ENCODE measurements at regions not wholly inside any gene's neighbourhood (a gene's known extent, or its start where the extent isn't known, plus 50 kb on each side); places are given as distances from the start of the nearest gene placed in this dataset.

DNA sequence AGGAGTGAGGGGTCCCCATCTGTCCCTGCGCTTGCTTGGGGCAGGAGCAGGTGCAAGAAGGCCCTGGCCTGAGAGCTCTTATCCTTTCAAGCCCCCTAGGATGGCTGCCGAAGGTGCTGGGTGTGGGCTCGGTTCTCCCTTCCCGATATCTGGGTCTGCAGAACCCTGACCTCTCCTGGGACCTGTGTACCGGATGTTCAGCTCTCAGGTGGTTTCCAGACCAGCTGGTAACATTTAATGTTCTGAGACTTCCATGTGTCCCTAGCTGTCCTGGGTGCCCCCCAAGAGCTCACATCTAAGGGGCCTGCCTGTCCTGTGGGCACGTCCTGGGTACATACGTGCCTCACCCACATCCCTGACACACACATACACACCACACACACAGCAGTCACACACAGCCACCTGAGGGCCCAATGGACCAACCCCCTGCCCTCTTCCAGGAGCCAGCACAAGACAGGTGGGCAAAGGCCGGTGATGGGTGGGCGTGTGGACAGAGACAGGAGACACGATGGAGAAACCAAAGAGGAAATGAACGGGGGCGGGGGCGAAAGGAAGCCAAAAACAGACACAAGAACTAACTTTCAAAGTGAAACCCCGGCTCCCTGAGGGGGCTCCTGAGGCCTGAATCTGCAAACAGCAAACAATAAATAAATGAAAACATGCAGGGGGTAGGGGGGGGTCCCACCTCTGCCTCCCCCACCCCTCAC lies 124.3 kb downstream of the PTPRS start:
- no peak for DNase-seq

DNA sequence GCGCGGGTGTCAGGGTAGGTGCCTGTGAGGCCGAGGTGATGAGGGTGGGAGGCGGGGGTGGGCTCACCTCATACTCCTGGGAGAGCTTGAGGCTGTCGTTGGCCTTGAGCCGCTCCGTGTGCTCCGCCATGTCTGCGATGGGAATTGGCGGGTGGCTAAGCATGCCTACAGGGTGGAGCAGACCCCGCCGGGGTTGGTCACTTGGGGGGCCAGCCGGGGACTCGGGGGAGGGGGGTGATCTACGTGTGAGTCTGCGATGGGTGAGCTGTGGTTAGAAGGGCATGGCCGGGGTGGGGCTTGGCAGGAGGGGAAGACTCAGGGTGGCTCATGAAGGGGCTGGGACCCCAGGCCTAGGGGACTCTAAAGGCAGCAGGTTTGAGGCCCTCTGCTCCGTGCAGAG lies 125.2 kb downstream of the PTPRS start:
- no peak for DNase-seq

DNA sequence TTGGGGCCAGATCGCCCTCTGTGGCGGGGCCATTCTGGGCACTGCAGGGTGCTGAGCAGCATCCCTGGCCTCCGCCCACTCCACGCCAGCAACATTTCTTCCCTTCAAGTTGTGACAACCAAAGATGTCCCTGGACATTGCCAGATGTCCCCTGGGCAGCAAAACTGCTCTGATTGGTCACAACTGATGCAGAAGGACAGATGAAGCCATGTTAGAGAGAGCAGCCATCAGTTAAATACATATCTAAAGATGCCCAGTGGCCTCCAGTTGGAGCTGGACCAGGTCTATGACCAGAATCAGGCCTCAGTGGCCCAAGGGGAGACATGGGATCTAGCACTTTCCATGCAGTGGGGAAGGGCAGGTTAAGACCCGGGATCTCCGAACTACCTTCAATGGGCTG lies 125.7 kb downstream of the PTPRS start:
- no peak for DNase-seq

DNA sequence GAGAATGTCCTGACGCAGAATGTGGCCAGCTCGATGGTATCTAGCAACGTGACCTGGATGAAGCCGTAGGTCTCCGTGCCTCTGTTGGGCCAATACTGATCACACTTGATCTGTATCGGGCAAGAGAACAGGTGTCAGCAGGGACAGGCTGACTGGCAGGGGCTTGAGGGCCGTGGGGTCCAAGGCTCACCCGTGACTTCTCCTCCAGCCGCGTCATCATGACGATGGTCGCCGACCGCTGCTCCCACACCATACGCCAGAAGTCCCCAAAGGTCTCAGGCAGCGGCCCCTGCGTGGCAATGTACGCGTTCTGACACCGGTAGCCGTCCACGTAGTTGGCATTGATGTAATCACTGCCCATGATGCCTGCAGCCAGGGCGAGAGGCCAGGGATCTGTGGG lies 126.2 kb downstream of the PTPRS start:
- no peak for DNase-seq

DNA sequence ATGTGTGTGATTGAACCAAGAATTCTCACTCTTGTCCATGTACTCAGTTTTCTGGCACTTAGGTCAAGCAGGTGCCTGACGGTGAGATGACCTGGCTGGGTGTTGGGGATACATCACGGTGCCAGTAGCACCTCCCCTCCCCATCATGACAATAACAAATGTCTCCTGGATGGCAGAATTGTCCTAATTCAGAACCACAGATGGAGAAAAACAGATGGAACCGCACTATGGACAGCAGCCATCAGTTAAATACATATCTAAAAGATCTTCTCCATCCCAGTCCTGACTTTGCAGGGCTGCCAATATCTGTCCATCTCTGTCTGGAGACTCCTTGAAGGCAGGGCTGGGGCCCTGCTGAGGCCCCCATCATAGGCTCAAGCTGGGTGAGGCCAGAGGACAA lies 126.9 kb downstream of the PTPRS start:
- DNase-seq, result no peak

DNA sequence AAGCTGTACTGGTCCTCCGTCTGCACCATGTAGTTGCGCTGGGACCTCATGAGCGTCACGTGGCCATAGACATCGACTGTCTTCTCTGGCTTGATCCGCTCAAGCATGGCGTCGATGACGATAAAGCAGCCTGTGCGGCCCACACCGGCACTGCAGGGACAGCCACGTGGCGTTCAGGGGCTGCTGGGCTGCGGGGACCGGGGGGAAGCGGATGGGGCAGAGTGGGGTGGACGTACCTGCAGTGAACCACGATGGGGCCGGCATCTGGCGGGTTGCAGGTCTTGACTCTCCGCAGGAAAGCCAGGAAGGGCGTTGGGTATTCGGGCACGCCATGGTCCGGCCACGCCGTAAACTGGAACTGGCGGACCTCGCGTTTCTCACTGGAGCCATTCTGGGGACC lies 128.5 kb downstream of the PTPRS start:
- no peak for DNase-seq

DNA sequence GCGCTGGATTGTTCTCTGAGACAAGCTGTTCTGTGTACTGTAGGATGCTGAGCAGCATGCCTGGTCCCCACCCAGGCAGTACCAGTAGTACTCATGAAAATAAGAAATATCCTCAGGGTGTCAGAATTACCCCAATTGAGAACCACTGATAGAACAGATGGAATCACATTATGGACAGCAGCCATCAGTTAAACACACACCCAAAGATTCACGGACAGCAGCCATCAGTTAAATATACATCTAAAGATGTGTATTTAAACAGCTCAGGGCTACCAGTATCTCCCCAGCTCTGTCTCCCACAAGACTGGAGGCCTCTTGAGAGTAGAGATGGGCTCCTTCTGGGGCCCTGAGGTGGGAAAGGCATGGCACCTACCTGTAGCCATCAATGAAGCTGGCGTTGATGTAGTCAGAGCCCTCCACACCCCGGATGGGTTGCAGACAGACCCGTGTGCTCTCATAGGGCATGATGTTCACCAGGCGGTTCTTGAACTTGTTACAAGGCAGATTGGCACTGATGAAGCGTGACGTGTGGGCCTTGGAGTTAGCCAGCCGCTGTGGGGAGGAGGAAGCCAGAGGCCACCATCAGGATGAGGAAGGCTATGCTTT lies 129.3 kb downstream of the PTPRS start:
- no peak for DNase-seq

DNA sequence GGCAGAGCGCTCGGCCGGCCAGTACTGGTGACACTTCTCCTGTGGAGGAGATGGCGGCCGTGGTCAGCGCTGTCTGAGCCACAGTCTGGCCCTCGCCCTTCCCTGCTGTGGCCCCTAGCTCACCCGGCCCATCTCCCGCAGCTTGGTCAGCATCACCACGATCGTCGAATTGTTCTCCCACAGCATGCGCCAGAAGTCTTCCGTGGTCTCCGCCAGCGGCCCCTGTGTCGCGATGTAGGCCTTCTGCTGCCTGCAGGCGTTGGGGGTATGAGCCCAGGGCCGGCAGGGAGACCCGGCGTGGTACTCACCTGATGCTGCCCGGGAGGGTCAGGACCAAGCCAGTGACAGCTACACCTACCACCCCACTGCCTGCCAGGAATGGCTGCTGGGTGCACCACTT lies 130.1 kb downstream of the PTPRS start:
- DNase-seq, result no peak

DNA sequence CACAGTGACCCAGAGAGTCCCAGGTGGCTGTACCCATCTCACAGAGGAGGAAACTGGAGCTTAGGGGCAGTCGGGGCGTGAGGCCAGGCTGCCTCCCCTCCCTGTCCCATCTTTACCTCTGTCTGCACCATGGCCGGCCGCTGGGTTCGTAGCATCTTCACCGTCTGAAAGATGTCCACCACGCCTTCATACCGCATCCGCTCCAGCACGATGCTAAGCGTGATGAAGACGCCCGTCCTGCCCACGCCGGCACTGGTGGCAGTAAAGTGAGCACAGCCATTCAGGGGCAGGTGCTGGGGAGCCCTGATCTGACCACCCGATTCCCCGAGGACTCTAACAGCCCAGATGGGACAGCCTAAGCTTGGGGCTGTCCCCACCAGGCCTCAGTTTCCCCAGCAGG lies 132.8 kb downstream of the PTPRS start:
- no peak for DNase-seq

DNA sequence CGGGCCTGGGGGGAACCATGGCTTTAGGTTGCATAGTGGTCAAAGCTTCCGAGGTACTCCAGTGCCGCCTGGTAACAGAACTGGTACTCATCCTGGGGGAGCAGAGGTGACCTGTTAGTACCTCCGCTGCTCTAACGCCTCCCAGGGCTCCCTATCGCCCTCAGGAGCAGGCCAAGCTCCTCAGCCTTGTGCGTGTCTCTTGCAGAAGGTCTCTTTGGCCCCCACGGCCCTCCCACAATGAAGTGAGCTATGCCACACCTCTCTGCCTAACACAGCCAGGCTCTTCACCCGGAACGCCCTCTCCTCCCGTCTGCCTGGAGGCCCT lies 133.9 kb downstream of the PTPRS start:
- DNase-seq, result no peak

DNA sequence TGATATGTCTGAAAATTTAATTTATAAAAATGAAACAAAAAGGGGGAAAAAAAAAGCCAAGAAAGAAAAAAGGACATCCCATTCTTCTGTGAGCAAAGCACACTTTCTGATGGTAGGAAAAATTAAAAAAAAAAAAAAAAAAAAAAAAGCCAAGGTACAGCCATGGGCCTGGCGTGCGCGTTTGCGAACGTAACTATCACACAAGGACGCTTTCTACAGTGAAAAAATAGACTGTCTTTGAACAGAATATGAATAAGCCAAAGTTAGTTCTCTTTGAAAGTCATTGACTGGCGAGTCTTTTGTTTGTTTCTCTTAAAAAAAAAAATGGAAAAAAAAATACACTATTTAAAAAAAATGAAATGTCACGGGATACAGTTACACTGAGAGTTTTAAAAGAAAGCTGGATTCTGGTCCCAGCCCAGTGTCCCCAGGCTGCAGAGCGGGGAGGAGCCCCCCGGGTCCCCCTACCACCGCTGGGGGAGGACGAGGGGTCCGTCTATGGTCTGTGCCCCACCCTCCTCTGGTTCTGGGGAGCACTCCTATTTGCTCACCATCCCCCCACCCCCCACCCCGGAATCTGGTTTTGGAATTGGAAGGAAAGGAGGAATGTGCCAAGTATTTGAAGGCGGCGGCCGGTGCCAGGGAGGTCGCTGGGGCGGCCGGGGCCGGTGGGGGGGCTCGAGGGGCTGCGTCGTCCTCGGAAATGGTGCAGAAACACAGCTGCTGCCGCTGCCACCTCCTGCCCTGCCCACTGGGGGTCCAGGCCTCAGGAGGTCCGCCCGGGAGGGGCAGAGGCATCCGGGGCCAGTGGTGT lies 134.5 kb downstream of the PTPRS start:
- DNase-seq, result no peak

DNA sequence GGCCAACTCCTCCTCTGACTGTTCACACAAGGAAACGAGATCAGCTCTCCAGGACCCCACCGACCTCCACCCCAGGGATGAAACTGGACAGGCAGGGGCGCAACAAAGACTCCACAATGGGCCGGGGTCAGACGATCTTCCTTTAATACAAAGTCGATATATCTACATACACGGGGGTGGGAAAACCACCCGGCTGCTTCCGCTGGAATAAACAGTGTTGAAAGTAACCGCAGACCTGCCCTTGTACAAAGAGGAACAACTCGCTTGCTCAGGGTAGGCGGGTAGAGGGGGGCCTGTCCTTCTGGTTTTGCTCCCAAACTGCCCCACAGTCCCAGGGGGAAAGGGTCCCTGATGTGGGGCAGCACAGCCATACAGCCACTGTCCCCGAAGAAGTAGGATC lies 135.2 kb downstream of the PTPRS start:
- no peak for DNase-seq

DNA sequence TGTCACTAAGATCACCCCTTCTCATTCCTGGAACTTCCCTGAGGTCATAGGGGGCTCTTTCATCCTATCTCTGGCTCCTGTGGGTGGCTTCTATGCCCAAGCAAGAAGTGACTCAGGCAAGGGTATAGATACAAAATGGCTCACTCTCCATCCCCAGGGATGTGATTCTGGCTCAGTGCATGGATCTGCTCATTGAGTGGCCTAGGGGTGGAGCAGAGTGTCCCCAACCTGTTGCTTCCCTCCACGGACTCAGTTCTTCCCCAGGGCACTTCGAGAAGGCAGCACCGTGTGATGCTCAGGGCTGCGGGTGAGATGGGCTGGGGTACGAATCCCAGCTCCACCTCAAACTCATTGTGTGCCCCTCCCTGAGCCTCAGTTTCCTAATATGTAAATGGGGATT lies 136.4 kb downstream of the PTPRS start:
- no peak for DNase-seq

All from NCI-H82 (cell line).